GM18502 (cell line): ENCODE measurements at regions not wholly inside any gene's neighbourhood (a gene's known extent, or its start where the extent isn't known, plus 50 kb on each side); places are given as distances from the start of the nearest gene placed in this dataset.

Experiments used
- ATAC-seq: cut with Tn5 transposase; IDR thresholded peaks from one replicate; pipeline ENCODE4 v1.9.1; 2021; ENCODE audit warnings: mild to moderate bottlenecking; ENCODE audit not compliant: unreplicated experiment, poor library complexity

GRCh38 chr20:39210341-39211036 is 248.3 kb downstream of the DHX35 start:
- ATAC-seq, result no peak

- no peak for ATAC-seq
Observed at GRCh38 chr20:39206899-39207564, 244.9 kb downstream of the DHX35 start.

- no peak for ATAC-seq
Observed at GRCh38 chr20:39195582-39196021, 233.5 kb downstream of the DHX35 start.

- ATAC-seq, result no peak
Observed at GRCh38 chr20:39190666-39191570, 228.8 kb downstream of the DHX35 start.

GRCh38 chr20:39188266-39188765 is 226.2 kb downstream of the DHX35 start:
- ATAC-seq, result no peak

- ATAC-seq, result no peak
Observed at GRCh38 chr20:39181490-39181889, 219.3 kb downstream of the DHX35 start.

GRCh38 chr20:39176457-39176856 is 214.3 kb downstream of the DHX35 start:
- ATAC-seq, result no peak

GRCh38 chr20:39170896-39171463 is 208.8 kb downstream of the DHX35 start:
- no peak for ATAC-seq

- ATAC-seq, result no peak
Observed at GRCh38 chr20:39165099-39165498, 203.0 kb downstream of the DHX35 start.

- no peak for ATAC-seq
Observed at GRCh38 chr20:39164642-39165041, 202.5 kb downstream of the DHX35 start.

GRCh38 chr20:39163993-39164392 is 201.8 kb downstream of the DHX35 start:
- no peak for ATAC-seq

GRCh38 chr20:39161900-39162299 is 199.8 kb downstream of the DHX35 start:
- ATAC-seq, result no peak

GRCh38 chr20:39155971-39156370 is 193.8 kb downstream of the DHX35 start:
- no peak for ATAC-seq

- ATAC-seq, result no peak
Observed at GRCh38 chr20:39152742-39153141, 190.6 kb downstream of the DHX35 start.

GRCh38 chr20:39152126-39152525 is 190.0 kb downstream of the DHX35 start:
- ATAC-seq, result no peak

- no peak for ATAC-seq
Observed at GRCh38 chr20:39150501-39150900, 188.4 kb downstream of the DHX35 start.

GRCh38 chr20:39146394-39146793 is 184.2 kb downstream of the DHX35 start:
- ATAC-seq, result no peak

GRCh38 chr20:39145921-39146320 is 183.8 kb downstream of the DHX35 start:
- no peak for ATAC-seq

GRCh38 chr20:39144757-39145156 is 182.6 kb downstream of the DHX35 start:
- no peak for ATAC-seq

GRCh38 chr20:39142407-39143096 is 180.4 kb downstream of the DHX35 start:
- no peak for ATAC-seq
